ENCODE measurements at regions not wholly inside any gene's neighbourhood (a gene's known extent, or its start where the extent isn't known, plus 50 kb on each side); places are given as distances from the start of the nearest gene placed in this dataset.
"Not testable (repeated sequence)": the region's sequence is repeated elsewhere in the genome, so short reads cannot be mapped to it uniquely, and the experiment has no call there.

DNA sequence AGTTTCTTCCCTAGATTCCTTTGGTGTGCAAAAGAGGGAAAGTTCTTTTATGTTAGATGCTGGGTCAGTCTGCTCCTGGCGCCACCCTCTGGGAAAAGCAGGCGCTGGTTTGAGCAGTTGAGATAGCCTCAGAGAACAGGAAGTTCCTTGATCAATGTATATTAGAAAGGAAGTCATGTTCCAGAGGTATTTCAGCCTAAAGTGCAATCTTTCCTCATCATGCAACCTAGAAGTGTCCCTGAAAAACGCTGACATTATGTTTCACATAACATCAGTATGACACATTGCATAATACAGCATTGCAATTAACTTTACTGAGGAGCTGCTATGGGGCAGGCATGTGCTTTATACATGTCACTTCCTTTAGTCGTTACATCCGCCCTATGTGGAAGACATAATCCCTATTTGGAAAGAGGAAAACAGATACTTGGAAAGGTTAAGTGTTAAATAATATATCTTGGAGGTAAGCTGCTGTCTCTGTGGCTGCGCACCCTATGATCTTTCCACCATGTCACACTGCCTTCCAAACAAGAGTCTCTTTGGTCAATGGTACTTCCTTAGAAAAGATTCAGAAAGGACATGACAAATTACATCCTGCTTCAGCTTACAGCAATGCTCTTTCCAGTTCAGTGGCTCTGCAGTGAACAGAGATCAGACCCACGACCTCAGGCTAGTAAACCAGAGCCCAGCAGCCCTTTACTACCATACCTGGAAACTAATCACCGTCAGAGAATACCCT lies 369.7 kb downstream of the RAD51AP2 start:
- in situ Hi-C loops (cut with MboI; ENCODE audit: low sequenced_read_pairs), result no loop called here

DNA sequence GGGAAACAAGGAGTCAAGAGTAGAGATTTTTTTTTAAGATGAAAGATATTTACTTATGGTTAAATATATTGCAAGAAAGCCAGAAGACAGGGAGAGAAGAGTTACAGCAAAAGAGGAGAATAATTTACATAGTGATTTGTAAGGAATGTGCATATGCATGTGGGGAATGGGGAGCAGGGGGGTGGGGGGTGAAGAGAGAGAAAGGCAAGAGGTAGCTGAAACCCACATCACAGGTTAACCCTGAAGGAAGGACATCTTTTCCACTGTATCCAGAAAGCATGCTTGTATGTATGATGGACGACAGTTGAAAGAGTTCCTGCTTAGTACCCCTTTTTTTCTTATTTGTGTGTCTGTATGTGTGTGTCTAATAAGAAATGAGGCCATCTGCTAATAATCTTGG lies 371.9 kb downstream of the RAD51AP2 start:
- in situ Hi-C loops (cut with MboI; ENCODE audit: low sequenced_read_pairs), result no loop called here

DNA sequence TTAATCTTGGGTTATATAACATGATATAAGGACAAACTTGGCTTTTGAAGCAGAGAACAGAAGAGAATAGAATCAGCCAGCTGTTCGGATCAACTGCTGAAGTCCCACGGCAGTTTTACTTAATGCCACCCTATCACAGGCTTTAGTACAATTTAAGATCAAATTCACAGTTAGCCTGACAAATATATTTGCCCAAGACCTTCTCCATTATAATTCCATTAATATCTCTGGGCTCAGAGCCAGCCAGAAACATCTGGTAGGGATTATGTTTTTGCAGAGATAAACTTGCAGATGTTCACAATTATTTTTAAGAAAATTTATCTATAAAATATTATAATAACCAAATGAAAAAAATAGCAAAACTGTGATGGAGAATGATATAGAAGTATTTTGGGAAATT lies 381.4 kb downstream of the RAD51AP2 start:
- in situ Hi-C loops (cut with MboI; ENCODE audit: low sequenced_read_pairs), result no loop called here

- in situ Hi-C loops (cut with MboI; ENCODE audit: low sequenced_read_pairs), result no loop called here
Observed at GRCh38 chr2:17136231-17136630, 382.0 kb downstream of the RAD51AP2 start.

GRCh38 chr2:17135619-17136018 lies 382.6 kb downstream of the RAD51AP2 start:
- in situ Hi-C loops (cut with MboI; ENCODE audit: low sequenced_read_pairs), result no loop called here

DNA sequence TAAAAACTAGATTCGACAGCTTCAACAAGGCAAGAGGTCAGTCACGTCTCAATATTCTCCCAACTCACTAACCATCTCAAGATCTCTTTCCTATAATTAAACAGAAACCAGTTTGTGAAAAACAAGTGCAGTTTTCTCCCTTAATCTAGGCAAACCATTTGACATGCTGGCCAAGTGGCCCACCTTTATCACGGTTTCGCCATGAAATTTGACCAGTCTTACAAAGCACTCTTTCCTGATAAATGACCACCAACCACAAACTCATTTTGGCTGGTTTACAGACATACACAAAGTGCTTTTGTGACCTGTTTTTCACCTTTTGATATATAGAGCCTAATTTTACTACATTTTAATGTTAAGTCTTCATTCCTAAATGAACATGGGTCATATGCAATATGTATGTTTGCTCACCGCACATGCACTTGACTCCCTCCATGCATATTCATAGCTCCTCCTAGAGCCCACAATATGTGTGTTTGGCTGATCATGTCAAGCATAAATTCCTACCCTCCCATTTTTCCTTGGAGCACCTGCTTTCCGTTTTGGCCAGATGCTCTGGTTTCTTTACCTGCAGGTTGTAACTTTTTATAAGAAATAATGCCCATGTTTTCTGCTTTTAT lies 385.1 kb downstream of the RAD51AP2 start:
- in situ Hi-C loops (cut with MboI; ENCODE audit: low sequenced_read_pairs), result no loop called here

DNA sequence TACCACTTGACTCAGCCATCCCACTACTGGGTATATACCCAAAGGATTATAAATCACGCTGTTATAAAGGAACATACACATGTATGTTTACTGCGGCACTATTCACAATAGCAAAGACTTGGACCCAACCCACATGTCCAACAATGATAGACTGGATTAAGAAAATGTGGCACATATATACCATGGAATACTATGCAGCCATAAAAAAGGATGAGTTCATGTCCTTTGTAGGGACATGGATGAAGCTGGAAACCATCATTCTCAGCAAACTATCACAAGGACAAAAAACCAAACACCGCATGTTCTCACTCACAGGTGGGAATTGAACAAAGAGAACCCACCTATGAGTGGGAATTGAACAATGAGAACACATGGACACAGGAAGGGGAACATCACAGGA lies 387.6 kb downstream of the RAD51AP2 start:
- in situ Hi-C loops (cut with MboI; ENCODE audit: low sequenced_read_pairs), result not testable (repeated sequence)

DNA sequence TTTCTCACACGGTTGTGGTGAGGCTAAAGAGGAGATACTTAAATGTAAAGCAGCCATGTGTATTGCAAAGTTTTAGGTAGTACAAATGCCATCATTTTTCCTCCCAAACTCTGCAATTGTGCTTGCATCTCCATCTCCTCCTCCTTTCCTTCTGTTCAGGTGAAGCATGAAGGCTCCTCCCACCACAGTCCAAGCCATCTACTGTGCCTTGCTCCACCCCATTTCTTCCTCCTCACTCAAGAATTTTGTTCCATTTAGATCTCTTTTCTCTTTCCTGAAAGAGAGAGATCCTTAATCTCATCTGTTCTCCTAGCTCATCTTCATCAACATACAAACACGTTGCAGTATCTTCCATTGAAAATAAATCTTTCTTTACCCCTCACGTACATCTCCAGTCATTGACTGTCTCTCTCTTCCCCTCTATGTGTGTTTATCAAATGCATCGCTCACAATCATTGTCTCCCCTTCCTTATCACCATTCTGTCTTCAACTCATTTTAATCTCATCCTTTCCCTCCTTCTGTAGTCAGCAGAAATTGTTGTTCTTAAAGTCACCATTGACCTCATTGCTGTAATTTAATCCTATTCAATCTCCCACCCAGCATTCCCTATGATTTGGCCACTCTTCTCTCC lies 392.1 kb downstream of the RAD51AP2 start:
- in situ Hi-C loops (cut with MboI; ENCODE audit: low sequenced_read_pairs), result no loop called here

DNA sequence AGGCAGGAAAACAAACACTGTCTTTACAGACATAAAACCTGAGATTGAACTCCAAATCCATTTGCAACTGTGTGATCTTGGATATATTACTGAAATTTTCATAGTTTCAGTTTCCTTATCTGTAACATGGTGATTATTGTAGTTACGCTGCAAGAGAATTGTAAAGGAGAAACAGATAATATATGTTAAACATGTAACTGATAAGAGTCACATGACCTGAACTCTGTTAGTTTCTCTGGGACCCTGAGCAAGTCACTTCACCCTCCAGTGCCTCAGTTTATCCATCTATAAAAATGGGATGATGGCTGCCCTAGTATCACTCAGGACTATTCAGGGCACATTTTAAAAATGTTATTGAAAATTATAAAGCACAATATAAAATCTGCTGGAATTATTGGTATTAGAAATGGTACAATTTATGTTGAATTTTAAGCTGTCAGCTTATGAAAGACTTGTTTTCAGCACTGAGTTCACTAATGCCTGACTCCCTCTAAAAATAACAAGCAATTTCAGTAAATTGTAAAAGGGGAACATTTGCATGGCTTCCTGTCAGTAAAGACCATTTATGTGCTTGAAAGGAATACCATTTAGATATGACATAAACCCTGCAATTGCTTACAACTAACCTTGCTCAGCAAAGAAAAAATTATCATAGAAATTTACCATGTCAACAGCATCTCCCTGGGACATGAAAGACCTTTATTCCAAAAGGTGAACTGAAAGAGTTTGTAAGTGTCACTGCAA lies 393.5 kb downstream of the RAD51AP2 start:
- in situ Hi-C loops (cut with MboI; ENCODE audit: low sequenced_read_pairs), result no loop called here

DNA sequence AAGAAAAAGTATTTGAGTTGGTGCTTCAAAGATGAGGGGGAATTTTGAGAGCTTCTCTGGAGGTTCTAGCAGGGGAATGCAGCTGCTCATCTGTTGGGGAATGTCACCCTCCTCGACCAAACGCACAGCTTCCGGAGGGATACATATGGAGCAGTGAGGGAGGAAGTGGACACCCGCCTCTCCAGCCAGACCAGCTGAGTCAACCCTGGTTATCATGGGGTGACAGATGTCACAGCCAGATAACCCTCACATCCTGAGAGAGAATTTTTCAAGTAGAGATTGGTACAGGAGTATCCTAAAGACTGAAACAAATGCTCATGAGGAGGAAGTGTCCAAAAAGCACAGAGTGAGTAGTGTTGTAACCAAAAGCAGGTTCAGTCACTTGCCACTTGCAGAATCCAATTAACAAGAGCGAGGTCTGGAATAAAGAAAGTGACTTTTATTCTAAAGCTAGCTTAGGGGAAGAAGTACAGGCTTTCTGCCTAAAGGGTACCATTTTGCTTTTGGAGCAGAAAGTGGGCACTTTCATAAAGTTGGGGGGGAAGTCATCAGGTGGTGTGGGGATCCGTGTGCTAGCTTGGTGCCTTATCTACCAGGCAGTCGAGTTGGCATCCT lies 395.2 kb downstream of the RAD51AP2 start:
- in situ Hi-C loops (cut with MboI; ENCODE audit: low sequenced_read_pairs), result no loop called here

GRCh38 chr2:17115466-17115865 lies 402.8 kb downstream of the RAD51AP2 start:
- in situ Hi-C loops (cut with MboI; ENCODE audit: low sequenced_read_pairs), result no loop called here

DNA sequence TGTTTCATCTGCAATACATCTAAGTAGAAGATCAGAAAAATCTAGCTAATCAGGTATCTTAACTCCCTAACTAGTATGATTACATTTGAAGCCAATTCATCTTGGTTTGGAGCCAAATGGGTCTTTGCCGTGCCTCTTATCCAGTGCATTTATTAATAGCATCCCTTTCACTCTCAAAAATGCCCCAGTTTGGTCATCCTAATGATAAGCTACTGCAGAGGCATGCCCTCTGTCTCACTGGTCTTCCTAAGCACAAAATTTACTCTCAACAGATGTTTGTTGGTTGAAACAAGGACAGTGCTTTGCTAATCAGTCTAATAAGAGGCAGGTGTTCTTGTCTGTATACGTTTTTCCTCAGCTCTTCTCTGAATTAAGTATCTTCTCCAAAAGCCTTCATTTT lies 403.2 kb downstream of the RAD51AP2 start:
- in situ Hi-C loops (cut with MboI; ENCODE audit: low sequenced_read_pairs), result no loop called here

DNA sequence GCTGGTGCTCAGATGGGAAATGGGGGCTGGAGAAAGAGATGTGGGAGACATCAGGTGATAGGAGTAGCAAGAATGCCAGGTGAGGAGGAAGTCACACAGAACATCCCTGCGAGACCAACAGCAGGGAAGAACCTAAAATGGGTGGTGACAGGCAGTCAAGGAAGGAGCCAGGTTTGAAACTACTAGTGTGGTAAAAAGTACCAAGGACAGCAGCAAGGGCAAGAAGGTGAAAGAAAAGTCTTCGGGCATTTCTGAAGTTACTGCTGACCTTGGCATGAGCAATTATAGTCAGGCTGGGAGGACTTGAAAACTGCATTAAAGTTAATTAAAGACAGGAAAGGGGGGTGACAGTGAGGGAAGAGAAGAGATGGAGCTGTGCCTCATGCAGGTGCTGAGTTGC lies 410.4 kb downstream of the RAD51AP2 start:
- in situ Hi-C loops (cut with MboI; ENCODE audit: low sequenced_read_pairs), result no loop called here

DNA sequence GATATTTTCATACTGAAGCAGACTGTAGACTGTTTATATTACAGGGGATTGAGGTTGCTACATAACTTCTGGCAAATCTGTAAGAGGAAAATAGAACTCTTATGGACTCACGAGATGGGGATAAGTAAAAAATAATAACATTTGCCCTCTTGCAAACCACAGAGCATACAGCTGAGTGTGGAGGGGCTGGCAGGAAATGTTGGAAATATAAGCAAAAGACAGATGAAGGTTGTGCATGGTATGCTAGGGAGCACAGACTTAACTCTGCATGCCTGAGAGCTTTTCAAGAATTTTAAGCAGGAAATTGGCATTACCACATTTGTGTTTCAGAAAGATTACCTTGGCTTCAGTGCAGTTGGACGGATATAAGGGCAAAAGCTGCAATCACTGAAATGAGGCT lies 411.1 kb downstream of the RAD51AP2 start:
- in situ Hi-C loops (cut with MboI; ENCODE audit: low sequenced_read_pairs), result no loop called here

DNA sequence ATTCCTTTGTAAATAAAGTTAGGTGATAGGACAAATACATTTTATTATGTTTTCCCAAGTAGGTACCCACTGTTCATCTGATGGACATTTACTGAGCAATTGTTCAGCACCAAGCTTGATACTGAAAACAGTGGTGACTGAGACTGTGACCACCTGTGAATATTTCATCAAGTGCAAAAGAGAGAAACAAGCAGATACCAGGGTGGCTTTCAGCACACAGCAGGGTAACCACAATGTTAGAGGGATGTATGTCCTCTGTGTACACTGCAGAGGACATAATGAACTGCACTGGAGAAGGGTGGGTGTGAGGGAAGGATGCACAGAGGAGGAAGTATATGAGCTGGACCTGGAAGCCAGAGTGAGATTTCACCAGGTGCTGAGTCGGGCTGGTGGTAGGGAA lies 411.8 kb downstream of the RAD51AP2 start:
- in situ Hi-C loops (cut with MboI; ENCODE audit: low sequenced_read_pairs), result no loop called here

GRCh38 chr2:17104454-17104853 lies 413.8 kb downstream of the RAD51AP2 start:
- in situ Hi-C loops (cut with MboI; ENCODE audit: low sequenced_read_pairs), result no loop called here

GRCh38 chr2:17101596-17101995 lies 416.6 kb downstream of the RAD51AP2 start:
- in situ Hi-C loops (cut with MboI; ENCODE audit: low sequenced_read_pairs), result no loop called here

DNA sequence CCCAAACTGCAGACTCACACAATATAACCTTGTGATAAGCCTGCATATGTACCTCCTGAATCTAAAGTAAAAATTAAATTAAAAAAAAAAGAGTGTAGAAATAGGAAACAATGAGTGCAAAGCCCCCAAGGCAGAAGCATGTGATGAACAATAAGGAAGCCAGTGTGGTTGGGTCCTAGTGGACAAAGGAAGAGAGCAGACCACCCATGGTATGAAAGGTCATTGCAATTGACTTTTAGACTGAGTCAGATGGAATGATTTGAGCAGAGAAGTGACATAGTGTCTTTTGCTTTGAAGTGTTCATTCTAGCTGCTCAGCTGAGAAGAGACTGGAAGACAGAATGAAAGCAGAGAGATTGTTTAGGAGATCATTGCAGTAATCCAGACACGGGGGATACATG lies 417.1 kb downstream of the RAD51AP2 start:
- in situ Hi-C loops (cut with MboI; ENCODE audit: low sequenced_read_pairs), result no loop called here

- in situ Hi-C loops (cut with MboI; ENCODE audit: low sequenced_read_pairs), result no loop called here
Observed at GRCh38 chr2:17095340-17095739, 422.9 kb downstream of the RAD51AP2 start.

GRCh38 chr2:17093712-17094111 lies 424.5 kb downstream of the RAD51AP2 start:
- in situ Hi-C loops (cut with MboI; ENCODE audit: low sequenced_read_pairs), result no loop called here

- in situ Hi-C loops (cut with MboI; ENCODE audit: low sequenced_read_pairs), result no loop called here
Observed at GRCh38 chr2:17086990-17087389, 421.4 kb upstream of the CYRIA start.

All from HL-60/S4 treated with phorbol 12-myristate 13-acetate at 8.2 ng/mL for 4 days and 3 days (cell line).